H1 (cell line): ENCODE measurements at regions not wholly inside any gene's neighbourhood (a gene's known extent, or its start where the extent isn't known, plus 50 kb on each side); places are given as distances from the start of the nearest gene placed in this dataset.

ENCODE experiments used
- EP300 ChIP-seq, 2 experiments: IDR thresholded peaks; 1 replicate in 1 of 2; 2 replicates in 1 of 2; pipeline ENCODE4 v1.6.1; 2011 to 2012; ENCODE audit warnings: low read depth in 2 of 2, low read length in 2 of 2, mild to moderate bottlenecking in 2 of 2, borderline replicate concordance in 1 of 2, inconsistent platforms in 1 of 2, moderate library complexity in 1 of 2
- TF ChIP-seq, protein P1 (sequence below): fragments of 300-600 bp; sonication (generic); IDR thresholded peaks from 2 replicates; pipeline ENCODE4 v1.7.1; 2012; ENCODE audit warnings: low read length, moderate library complexity, mild to moderate bottlenecking, inconsistent platforms; ENCODE audit not compliant: insufficient replicate concordance

DNA sequence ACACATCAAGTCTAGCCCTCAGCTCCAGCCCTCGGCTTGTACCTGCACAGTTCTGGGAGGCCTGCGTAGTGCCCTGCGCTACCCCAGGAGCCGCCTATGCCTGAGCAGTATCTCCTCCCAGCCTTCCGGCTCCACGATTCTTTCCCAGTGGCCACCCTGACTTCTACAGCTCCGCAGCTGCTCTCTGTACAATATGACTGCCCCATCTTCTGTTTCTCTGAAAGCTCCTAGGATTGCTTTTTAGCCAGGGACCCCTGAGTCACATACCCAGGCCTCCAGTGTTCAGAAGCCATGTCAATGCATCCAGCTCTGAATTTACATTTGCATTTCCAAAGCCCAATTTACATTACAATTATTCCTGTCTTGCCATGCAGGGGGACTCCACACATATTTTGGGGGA lies 135.5 kb downstream of the PJA1 start (continued):
- TF ChIP-seq, protein P1, sequence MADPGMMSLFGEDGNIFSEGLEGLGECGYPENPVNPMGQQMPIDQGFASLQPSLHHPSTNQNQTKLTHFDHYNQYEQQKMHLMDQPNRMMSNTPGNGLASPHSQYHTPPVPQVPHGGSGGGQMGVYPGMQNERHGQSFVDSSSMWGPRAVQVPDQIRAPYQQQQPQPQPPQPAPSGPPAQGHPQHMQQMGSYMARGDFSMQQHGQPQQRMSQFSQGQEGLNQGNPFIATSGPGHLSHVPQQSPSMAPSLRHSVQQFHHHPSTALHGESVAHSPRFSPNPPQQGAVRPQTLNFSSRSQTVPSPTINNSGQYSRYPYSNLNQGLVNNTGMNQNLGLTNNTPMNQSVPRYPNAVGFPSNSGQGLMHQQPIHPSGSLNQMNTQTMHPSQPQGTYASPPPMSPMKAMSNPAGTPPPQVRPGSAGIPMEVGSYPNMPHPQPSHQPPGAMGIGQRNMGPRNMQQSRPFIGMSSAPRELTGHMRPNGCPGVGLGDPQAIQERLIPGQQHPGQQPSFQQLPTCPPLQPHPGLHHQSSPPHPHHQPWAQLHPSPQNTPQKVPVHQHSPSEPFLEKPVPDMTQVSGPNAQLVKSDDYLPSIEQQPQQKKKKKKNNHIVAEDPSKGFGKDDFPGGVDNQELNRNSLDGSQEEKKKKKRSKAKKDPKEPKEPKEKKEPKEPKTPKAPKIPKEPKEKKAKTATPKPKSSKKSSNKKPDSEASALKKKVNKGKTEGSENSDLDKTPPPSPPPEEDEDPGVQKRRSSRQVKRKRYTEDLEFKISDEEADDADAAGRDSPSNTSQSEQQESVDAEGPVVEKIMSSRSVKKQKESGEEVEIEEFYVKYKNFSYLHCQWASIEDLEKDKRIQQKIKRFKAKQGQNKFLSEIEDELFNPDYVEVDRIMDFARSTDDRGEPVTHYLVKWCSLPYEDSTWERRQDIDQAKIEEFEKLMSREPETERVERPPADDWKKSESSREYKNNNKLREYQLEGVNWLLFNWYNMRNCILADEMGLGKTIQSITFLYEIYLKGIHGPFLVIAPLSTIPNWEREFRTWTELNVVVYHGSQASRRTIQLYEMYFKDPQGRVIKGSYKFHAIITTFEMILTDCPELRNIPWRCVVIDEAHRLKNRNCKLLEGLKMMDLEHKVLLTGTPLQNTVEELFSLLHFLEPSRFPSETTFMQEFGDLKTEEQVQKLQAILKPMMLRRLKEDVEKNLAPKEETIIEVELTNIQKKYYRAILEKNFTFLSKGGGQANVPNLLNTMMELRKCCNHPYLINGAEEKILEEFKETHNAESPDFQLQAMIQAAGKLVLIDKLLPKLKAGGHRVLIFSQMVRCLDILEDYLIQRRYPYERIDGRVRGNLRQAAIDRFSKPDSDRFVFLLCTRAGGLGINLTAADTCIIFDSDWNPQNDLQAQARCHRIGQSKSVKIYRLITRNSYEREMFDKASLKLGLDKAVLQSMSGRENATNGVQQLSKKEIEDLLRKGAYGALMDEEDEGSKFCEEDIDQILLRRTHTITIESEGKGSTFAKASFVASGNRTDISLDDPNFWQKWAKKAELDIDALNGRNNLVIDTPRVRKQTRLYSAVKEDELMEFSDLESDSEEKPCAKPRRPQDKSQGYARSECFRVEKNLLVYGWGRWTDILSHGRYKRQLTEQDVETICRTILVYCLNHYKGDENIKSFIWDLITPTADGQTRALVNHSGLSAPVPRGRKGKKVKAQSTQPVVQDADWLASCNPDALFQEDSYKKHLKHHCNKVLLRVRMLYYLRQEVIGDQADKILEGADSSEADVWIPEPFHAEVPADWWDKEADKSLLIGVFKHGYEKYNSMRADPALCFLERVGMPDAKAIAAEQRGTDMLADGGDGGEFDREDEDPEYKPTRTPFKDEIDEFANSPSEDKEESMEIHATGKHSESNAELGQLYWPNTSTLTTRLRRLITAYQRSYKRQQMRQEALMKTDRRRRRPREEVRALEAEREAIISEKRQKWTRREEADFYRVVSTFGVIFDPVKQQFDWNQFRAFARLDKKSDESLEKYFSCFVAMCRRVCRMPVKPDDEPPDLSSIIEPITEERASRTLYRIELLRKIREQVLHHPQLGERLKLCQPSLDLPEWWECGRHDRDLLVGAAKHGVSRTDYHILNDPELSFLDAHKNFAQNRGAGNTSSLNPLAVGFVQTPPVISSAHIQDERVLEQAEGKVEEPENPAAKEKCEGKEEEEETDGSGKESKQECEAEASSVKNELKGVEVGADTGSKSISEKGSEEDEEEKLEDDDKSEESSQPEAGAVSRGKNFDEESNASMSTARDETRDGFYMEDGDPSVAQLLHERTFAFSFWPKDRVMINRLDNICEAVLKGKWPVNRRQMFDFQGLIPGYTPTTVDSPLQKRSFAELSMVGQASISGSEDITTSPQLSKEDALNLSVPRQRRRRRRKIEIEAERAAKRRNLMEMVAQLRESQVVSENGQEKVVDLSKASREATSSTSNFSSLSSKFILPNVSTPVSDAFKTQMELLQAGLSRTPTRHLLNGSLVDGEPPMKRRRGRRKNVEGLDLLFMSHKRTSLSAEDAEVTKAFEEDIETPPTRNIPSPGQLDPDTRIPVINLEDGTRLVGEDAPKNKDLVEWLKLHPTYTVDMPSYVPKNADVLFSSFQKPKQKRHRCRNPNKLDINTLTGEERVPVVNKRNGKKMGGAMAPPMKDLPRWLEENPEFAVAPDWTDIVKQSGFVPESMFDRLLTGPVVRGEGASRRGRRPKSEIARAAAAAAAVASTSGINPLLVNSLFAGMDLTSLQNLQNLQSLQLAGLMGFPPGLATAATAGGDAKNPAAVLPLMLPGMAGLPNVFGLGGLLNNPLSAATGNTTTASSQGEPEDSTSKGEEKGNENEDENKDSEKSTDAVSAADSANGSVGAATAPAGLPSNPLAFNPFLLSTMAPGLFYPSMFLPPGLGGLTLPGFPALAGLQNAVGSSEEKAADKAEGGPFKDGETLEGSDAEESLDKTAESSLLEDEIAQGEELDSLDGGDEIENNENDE = no peak
- TF ChIP-seq EP300 (IDR thresholded peaks at IDR 0.05; ENCODE audit: borderline replicate concordance in 1 of 2, low read depth in 2 of 2, low read length in 2 of 2) = no peak
